ENCODE measurements at regions not wholly inside any gene's neighbourhood (a gene's known extent, or its start where the extent isn't known, plus 50 kb on each side); places are given as distances from the start of the nearest gene placed in this dataset.

DNA sequence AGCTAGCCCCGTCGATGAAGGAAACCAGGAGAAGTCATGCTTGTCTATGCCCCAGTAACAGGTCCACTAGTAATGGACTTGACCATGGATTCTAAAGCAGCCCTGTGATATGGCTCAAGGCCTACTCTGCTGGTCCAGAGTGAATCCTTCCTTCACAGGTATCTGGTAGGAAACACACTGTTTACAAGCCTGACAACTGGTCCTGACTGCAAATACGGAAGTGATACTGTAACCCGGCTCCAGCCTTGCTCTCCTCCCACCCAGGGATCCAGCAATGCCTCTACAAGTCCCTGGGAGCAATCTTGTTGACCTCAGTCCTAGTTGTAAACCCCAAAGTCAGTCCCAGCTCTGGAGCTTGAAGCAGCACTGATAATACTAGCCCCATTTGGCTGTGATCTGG, 239.2 kb upstream of the GRID2 start:
- 83 to 85% methylated on average over 4 of the region's 4 CpGs for WGBS, 2 donors
- intact Hi-C loops (cut with DNase I; ENCODE audit: low total_unique reads): no loop called here
- H3K4me3 ChIP-seq (ENCODE audit: low read depth, poor library complexity, severe bottlenecking): no peak overlapping the region
- TF ChIP-seq, protein P1, sequence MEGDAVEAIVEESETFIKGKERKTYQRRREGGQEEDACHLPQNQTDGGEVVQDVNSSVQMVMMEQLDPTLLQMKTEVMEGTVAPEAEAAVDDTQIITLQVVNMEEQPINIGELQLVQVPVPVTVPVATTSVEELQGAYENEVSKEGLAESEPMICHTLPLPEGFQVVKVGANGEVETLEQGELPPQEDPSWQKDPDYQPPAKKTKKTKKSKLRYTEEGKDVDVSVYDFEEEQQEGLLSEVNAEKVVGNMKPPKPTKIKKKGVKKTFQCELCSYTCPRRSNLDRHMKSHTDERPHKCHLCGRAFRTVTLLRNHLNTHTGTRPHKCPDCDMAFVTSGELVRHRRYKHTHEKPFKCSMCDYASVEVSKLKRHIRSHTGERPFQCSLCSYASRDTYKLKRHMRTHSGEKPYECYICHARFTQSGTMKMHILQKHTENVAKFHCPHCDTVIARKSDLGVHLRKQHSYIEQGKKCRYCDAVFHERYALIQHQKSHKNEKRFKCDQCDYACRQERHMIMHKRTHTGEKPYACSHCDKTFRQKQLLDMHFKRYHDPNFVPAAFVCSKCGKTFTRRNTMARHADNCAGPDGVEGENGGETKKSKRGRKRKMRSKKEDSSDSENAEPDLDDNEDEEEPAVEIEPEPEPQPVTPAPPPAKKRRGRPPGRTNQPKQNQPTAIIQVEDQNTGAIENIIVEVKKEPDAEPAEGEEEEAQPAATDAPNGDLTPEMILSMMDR (IDR thresholded peaks at IDR 0.05): no peak
- no peak for TF ChIP-seq POLR2A (IDR thresholded peaks at IDR 0.05)
- no peak for DNase-seq (ENCODE audit: low spot score in 2 of 2)

DNA sequence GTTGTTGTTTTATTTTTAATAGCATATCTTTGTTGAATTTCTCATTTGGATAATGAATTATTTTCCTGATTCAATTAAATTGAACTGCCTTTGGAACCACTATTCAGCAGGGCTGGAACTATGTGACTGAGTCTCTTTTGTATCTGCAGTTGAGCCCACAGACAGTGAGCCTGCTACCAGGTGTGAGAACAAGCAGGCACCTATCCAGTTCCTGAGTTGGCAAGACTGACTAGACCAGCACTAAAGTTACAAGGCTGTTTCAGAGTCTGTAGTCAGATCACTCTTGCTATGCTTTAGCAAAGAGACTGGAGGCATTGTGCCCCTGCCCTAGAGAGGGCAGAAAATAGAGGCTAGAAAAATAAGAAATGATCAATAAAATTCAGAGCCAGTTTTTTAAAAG, 237.3 kb upstream of the GRID2 start:
- peak in 1 of 2 donors; percentile 18 for DNase-seq (ENCODE audit: low spot score in 2 of 2)
- no peak overlapping the region for H3K4me3 ChIP-seq (ENCODE audit: low read depth, poor library complexity, severe bottlenecking)
- TF ChIP-seq POLR2A (IDR thresholded peaks at IDR 0.05): no peak
- TF ChIP-seq, protein P1 (IDR thresholded peaks at IDR 0.05): no peak
- intact Hi-C loops (cut with DNase I; ENCODE audit: low total_unique reads): no loop called here

DNA sequence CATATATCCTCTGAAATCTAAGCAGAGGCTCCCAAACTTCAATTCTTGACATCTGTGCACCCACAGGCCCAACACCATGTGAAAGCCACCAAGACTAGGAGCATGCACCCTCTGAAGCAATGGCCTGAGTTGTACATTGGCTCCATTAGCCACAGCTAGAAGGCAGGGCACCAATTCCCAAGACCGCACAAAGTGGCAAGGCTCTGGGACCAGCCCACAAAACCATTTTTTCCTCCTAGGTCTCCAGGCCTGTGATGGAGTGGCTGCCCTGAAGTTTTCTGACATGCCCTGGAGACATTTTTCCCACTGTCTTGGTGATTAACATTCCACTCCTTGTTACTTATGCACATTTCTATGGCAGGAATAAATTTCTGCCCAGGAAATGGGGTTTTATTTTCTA, 232.2 kb upstream of the GRID2 start:
- TF ChIP-seq POLR2A (IDR thresholded peaks at IDR 0.05): no peak
- TF ChIP-seq, protein P1 (IDR thresholded peaks at IDR 0.05): no peak
- 93 to 100% methylated on average over 1 of the region's 1 CpG for WGBS, 2 donors
- no peak for DNase-seq (ENCODE audit: low spot score in 2 of 2)
- intact Hi-C loops (cut with DNase I; ENCODE audit: low total_unique reads): no loop called here
- no peak overlapping the region for H3K4me3 ChIP-seq (ENCODE audit: low read depth, poor library complexity, severe bottlenecking)

DNA sequence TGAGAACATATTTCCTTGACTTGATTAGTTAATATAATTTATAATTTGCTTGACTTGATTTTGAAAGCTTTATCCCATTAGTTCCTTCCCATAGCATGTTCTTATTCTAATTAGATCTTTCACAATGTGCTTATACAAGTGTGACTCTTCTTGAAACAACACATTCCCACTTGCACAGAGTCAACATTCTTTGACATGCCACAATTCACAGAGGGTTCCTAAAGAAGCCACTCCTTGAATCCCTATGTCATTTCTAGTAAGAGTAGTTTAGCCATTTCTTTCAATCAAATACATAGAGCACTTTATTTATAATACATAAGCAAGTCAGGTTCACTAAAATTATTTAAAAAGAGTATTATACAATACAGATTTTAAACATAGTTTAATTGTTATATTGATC, 228.9 kb upstream of the GRID2 start:
- DNase-seq (ENCODE audit: low spot score in 2 of 2): no peak
- intact Hi-C loops (cut with DNase I; ENCODE audit: low total_unique reads): no loop called here
- TF ChIP-seq, protein P1 (IDR thresholded peaks at IDR 0.05): no peak
- no peak for TF ChIP-seq POLR2A (IDR thresholded peaks at IDR 0.05)
- no peak overlapping the region for H3K4me3 ChIP-seq (ENCODE audit: low read depth, poor library complexity, severe bottlenecking)

DNA sequence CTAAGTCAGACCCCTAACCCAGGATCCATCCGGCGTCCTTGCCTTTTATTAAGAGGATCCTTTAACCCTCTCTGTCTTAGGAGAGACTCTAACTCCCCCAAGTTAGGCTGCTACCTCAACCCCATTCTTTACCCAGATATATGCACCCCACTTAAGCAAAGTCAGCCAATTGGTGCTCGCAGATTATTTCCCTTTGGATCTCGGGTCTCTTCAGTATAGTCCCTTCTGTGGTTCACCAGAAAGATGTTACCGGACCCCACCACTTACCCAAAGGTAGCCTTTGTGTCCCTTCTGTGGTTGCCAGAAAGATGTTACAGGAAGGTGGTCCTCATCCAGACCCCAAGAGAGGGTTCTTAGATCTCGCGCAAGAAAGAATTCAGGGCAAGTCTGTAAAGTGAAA, 212.9 kb upstream of the GRID2 start:
- no peak for DNase-seq (ENCODE audit: low spot score in 2 of 2)
- 94% methylated on average over 7 of the region's 7 CpGs for WGBS, 2 donors
- intact Hi-C loops (cut with DNase I; ENCODE audit: low total_unique reads): no loop called here
- H3K4me3 ChIP-seq (ENCODE audit: low read depth, poor library complexity, severe bottlenecking): no peak overlapping the region
- no peak for TF ChIP-seq POLR2A (IDR thresholded peaks at IDR 0.05)
- TF ChIP-seq, protein P1 (IDR thresholded peaks at IDR 0.05): no peak

DNA sequence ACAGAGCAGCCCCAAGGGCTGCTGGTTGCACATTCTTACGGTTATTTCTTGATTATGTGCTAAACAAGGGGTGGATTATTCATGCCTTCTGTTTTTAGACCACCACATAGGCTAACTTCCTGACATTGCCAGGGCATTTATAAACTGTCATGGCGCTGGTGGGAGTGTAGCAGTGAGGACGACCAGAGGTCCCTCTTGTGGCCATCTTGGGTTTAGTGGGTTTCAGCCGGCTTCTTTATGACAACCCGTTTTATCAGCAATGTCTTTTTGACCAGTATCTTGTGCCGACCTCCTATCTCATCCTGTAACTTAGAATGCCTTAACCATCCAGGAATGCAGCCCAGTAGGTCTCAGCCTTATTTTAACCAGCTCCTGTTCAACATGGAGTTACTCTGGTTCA, 212.4 kb upstream of the GRID2 start:
- intact Hi-C loops (cut with DNase I; ENCODE audit: low total_unique reads): no loop called here

More for the DNA sequence above, 212.4 kb upstream of the GRID2 start:
- no peak for DNase-seq (ENCODE audit: low spot score in 2 of 2)
- WGBS, 2 donors: 88 to 90% methylated on average over 6 of the region's 6 CpGs
- no peak overlapping the region for H3K4me3 ChIP-seq (ENCODE audit: low read depth, poor library complexity, severe bottlenecking)
- no peak for TF ChIP-seq POLR2A (IDR thresholded peaks at IDR 0.05)
- TF ChIP-seq, protein P1 (IDR thresholded peaks at IDR 0.05): no peak
